ENCODE measurements at regions not wholly inside any gene's neighbourhood (a gene's known extent, or its start where the extent isn't known, plus 50 kb on each side); places are given as distances from the start of the nearest gene placed in this dataset.

- Mint-ChIP-seq H3K36me3 (ENCODE audit: insufficient read depth, unreplicated experiment) (no peaks in the 10 kb centered on the region), H3K4me3 (ENCODE audit: unreplicated experiment) (no peak overlapping the region), H3K4me1 (ENCODE audit: insufficient read depth, unreplicated experiment) (no peaks in the 10 kb centered on the region), H3K27me3 (ENCODE audit: insufficient read depth, unreplicated experiment) (no peaks in the 10 kb centered on the region), H3K27ac (ENCODE audit: low read depth, unreplicated experiment) (no peak overlapping the region), H3K9me3 (ENCODE audit: unreplicated experiment) (no peaks in the 10 kb centered on the region)
- ChIA-PET POLR2A (no interaction called here), CTCF (interaction anchor here (0.8 kb wide), 1 partner anchor 596 kb away, joined by 3 read pairs; no protein-coding TSS in a partner anchor)
- intact Hi-C loops (cut with micrococcal nuclease): no loop called here
- no peak for TF ChIP-seq CTCF (IDR thresholded peaks at IDR 0.05; ENCODE audit: unreplicated experiment)
- BruUV-seq (replicated peaks): no TSS peak
- no peak for DNase-seq (ENCODE audit: unreplicated experiment)
Measured at GRCh38 chr10:4391683-4392082, 434.3 kb upstream of the AKR1E2 start.

- intact Hi-C loops (cut with micrococcal nuclease): no loop called here
- no peak for DNase-seq (ENCODE audit: unreplicated experiment)
Measured at GRCh38 chr10:4390219-4390618, 435.8 kb upstream of the AKR1E2 start.

GRCh38 chr10:4385231-4385870 is 440.7 kb upstream of the AKR1E2 start:
- intact Hi-C loops (cut with micrococcal nuclease): no loop called here
- Mint-ChIP-seq H3K9me3 (ENCODE audit: unreplicated experiment) (no peaks in the 10 kb centered on the region), H3K36me3 (ENCODE audit: insufficient read depth, unreplicated experiment) (no peaks in the 10 kb centered on the region), H3K4me3 (ENCODE audit: unreplicated experiment) (no peak overlapping the region), H3K27me3 (ENCODE audit: insufficient read depth, unreplicated experiment) (no peaks in the 10 kb centered on the region), H3K27ac (ENCODE audit: low read depth, unreplicated experiment) (no peak overlapping the region), H3K4me1 (ENCODE audit: insufficient read depth, unreplicated experiment) (peaks cover 5% of the 10 kb centered on the region)
- no peak for TF ChIP-seq CTCF (IDR thresholded peaks at IDR 0.05; ENCODE audit: unreplicated experiment)
- POLR2A ChIA-PET: interaction anchor here (0.6 to 0.7 kb wide), 2 partner anchors 19 to 98 kb away, joined by 3 to 4 read pairs; no protein-coding TSS in a partner anchor
- no TSS peak for BruUV-seq (replicated peaks)
- CTCF ChIA-PET: no interaction called here
- no peak for DNase-seq (ENCODE audit: unreplicated experiment)

More at GRCh38 chr10:4390219-4390618, 435.8 kb upstream of the AKR1E2 start:
- H3K9me3 Mint-ChIP-seq (ENCODE audit: unreplicated experiment): no peaks in the 10 kb centered on the region
- ChIA-PET POLR2A (no interaction called here), CTCF (no interaction called here)
- H3K36me3 Mint-ChIP-seq (ENCODE audit: insufficient read depth, unreplicated experiment): no peaks in the 10 kb centered on the region
- no peak overlapping the region for H3K27ac Mint-ChIP-seq (ENCODE audit: low read depth, unreplicated experiment)
- TF ChIP-seq CTCF (IDR thresholded peaks at IDR 0.05; ENCODE audit: unreplicated experiment): no peak
- H3K4me1 Mint-ChIP-seq (ENCODE audit: insufficient read depth, unreplicated experiment): peaks cover 5% of the 10 kb centered on the region
- no TSS peak for BruUV-seq (replicated peaks)
- no peaks in the 10 kb centered on the region for H3K27me3 Mint-ChIP-seq (ENCODE audit: insufficient read depth, unreplicated experiment)
- no peak overlapping the region for H3K4me3 Mint-ChIP-seq (ENCODE audit: unreplicated experiment)

DNA sequence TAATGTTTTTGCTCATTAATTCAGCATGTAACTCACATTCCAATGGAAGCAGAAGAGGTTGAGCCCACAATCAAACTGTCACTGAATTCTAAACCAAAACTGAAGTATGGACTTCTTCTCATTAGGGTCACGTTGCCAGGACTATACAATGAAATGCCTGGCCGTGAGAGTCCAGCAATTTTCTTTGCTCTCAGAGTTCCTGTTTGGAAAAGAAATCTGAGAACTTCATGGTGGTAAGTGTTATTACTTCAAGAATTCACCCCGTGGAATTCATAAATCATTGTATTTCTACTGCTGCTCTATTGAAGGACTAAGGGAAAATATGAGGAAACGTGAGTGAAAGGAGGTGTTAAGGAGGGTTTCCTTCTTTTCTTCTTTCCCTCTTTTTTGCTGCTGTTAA is 441.8 kb upstream of the AKR1E2 start:
- no peaks in the 10 kb centered on the region for H3K9me3 Mint-ChIP-seq (ENCODE audit: unreplicated experiment)
- CTCF ChIA-PET: interaction anchor here (0.7 kb wide), 1 partner anchor 79 kb away, joined by 3 read pairs; no protein-coding TSS in a partner anchor
- BruUV-seq (replicated peaks): no TSS peak
- H3K27ac Mint-ChIP-seq (ENCODE audit: low read depth, unreplicated experiment): no peak overlapping the region
- no peaks in the 10 kb centered on the region for H3K27me3 Mint-ChIP-seq (ENCODE audit: insufficient read depth, unreplicated experiment)
- H3K4me1 Mint-ChIP-seq (ENCODE audit: insufficient read depth, unreplicated experiment): peaks cover 5% of the 10 kb centered on the region
- DNase-seq (ENCODE audit: unreplicated experiment): no peak
- POLR2A ChIA-PET: no interaction called here
- TF ChIP-seq CTCF (IDR thresholded peaks at IDR 0.05; ENCODE audit: unreplicated experiment): no peak
- no peak overlapping the region for H3K4me3 Mint-ChIP-seq (ENCODE audit: unreplicated experiment)
- H3K36me3 Mint-ChIP-seq (ENCODE audit: insufficient read depth, unreplicated experiment): no peaks in the 10 kb centered on the region
- intact Hi-C loops (cut with micrococcal nuclease): no loop called here
